Body of pancreas (tissue), 4 donors: ENCODE measurements at regions not wholly inside any gene's neighbourhood (a gene's known extent, or its start where the extent isn't known, plus 50 kb on each side); places are given as distances from the start of the nearest gene placed in this dataset.
A peak's percentile ranks its signal among the peaks of the same experiment; 100 is the strongest.

Source experiments
- ATAC-seq: fragments of 150-250 bp; one replicate; pipeline ENCODE4 v1.9.1; 2016
- DNase-seq, 4 donors: peaks; one replicate each; pipeline ENCODE4 v3.0.0-alpha.2; 2019
- H3K27ac ChIP-seq, 4 donors: fragments of 200-600 bp; sonication (generic); 1 replicate in 3 of 4; 2 replicates in 1 of 4; pipeline versions ENCODE4 v1.5.1 to v1.6.1; 2016 to 2019; ENCODE audit warnings: mild to moderate bottlenecking in 1 of 4, mixed read lengths in 1 of 4, moderate library complexity in 1 of 4
- H3K27me3 ChIP-seq, 2 donors: fragments of 200-600 bp; sonication (generic); one replicate each; pipeline ENCODE4 v1.6.0; 2016; ENCODE audit warnings: mild to moderate bottlenecking in 1 of 2
- H3K36me3 ChIP-seq, 2 donors: fragments of 200-600 bp; sonication (generic); replicated peaks in 1 of 2; 2 replicates each; pipeline ENCODE4 v1.5.1; 2016; ENCODE audit warnings: low read depth in 2 of 2; ENCODE audit not compliant: insufficient read depth in 1 of 2
- H3K4me1 ChIP-seq: fragments of 200-600 bp; sonication (generic); one replicate; pipeline ENCODE4 v1.6.0; 2016
- H3K4me3 ChIP-seq, 2 donors: fragments of 200-600 bp; sonication (generic); 1 replicate in 1 of 2; 2 replicates in 1 of 2; pipeline ENCODE4 v1.5.1; 2016 to 2019
- H3K9me3 ChIP-seq, 3 donors: fragments of 200-600 bp; sonication (generic); 1 replicate in 2 of 3; 2 replicates in 1 of 3; pipeline ENCODE4 v1.5.1; 2016
- POLR2A ChIP-seq, 3 donors: fragments of 450-650 bp; IDR thresholded peaks; one replicate each; pipeline ENCODE4 v1.6.1; 2016; ENCODE audit warnings: antibody characterized with exemption in 3 of 3, mild to moderate bottlenecking in 2 of 3
- whole genome bisulfite sequencing, 2 donors: methylation state at CpG; one replicate each; pipeline ENCODE4 v1.1.5; 2017; 5-methylcytosine and 5-hydroxymethylcytosine counted together
- intact Hi-C: fragments of 100-400 bp; cut with DNase I; formaldehyde crosslinking; loops from one replicate; pipeline ENCODE4 v1.15.1; 2023
- TF ChIP-seq, protein P1 (sequence below), 7 experiments: fragments of 450-650 bp in 4 of 7; fragments of 200-600 bp in 3 of 7; sonication (generic) in 3 of 7; IDR thresholded peaks; one replicate each; pipeline ENCODE4 v1.5.1; 2016 to 2019; ENCODE audit warnings: antibody characterized with exemption in 7 of 7

DNA sequence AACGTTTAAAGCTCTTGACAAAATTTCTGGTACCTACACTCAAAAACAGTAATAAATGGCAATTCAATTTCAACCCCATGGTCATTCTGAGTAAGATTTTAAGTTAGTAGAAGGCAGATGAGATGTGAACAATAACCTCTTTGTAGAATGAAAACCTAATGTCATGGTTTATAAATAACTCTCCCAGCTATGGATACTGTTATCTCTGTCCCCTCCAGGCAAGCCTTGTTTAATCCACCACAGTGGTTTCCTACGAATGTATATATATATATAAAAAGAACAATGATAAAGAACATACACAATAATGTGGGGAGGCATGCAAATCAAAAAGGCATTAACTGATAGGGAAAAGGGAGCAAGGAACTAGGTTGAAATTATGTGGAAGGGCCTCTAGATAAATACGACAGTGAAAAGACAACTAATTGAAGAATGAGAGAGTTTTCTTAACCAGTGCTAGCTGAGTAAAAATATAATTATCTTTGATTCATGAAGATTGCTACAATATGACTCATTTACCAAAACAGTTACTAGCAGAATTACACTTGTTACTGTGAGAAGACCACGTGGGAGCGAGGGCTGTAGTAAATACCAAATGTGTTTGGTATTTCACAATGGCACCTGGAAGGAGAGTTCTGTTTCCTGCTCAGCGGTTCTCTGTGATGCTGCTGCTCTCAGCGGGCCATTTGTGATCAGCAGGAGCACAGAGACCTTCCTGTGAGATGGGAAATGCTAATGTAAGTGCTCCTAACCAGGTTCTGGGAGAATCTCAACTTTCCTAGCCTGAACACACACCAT, 173.7 kb downstream of the MBOAT1 start:
- Histone ChIP-seq H3K9me3 (no peaks in the 10 kb centered on the region), H3K4me3 (no peak overlapping the region), H3K27me3 (no peaks in the 10 kb centered on the region), H3K27ac (no peak overlapping the region), H3K4me1 (no peaks in the 10 kb centered on the region), H3K36me3 (no peaks in the 10 kb centered on the region)
- ATAC-seq (peak; percentile 64), DNase-seq (peak in 2 of 4 donors; percentile 19 to 33)
- intact Hi-C loops = no loop called here
- WGBS, 2 donors = 48 to 50% methylated on average over 7 of the region's 7 CpGs
- TF ChIP-seq, protein P1, sequence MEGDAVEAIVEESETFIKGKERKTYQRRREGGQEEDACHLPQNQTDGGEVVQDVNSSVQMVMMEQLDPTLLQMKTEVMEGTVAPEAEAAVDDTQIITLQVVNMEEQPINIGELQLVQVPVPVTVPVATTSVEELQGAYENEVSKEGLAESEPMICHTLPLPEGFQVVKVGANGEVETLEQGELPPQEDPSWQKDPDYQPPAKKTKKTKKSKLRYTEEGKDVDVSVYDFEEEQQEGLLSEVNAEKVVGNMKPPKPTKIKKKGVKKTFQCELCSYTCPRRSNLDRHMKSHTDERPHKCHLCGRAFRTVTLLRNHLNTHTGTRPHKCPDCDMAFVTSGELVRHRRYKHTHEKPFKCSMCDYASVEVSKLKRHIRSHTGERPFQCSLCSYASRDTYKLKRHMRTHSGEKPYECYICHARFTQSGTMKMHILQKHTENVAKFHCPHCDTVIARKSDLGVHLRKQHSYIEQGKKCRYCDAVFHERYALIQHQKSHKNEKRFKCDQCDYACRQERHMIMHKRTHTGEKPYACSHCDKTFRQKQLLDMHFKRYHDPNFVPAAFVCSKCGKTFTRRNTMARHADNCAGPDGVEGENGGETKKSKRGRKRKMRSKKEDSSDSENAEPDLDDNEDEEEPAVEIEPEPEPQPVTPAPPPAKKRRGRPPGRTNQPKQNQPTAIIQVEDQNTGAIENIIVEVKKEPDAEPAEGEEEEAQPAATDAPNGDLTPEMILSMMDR (IDR thresholded peaks at IDR 0.05) = no peak
- no peak for TF ChIP-seq POLR2A (IDR thresholded peaks at IDR 0.05)

DNA sequence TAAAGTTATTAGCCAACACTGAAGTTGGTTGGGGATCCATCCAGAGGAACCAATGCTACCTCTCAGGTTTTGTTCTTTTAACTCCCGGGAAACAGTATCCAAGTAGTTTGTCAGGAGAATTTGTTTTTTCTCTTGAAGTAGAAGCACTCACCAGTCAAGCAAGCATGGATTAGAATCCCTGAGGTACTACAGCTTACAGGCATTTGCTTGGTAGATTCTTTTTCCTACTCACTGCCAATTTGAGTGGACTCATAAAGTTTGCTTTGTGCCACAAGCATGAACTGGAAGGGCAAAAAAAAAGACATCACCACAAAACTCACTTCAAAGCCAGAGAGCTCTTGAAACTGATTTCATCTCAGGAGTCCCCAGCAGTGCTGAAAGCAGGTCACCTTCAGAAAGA, 167.4 kb downstream of the MBOAT1 start:
- TF ChIP-seq, protein P1 (IDR thresholded peaks at IDR 0.05) = no peak
- TF ChIP-seq POLR2A (IDR thresholded peaks at IDR 0.05) = no peak
- intact Hi-C loops = loop anchor here (10.0 kb wide), 1 partner anchor 170 kb away; no protein-coding TSS in a partner anchor
- H3K4me1 ChIP-seq = no peaks in the 10 kb centered on the region
- no peaks in the 10 kb centered on the region for H3K9me3 ChIP-seq
- no peak overlapping the region for H3K4me3 ChIP-seq
- H3K27me3 ChIP-seq = no peaks in the 10 kb centered on the region
- ATAC-seq (no peak), DNase-seq (no peak)
- WGBS, 2 donors = 93 to 100% methylated on average over 1 of the region's 1 CpG
- no peak overlapping the region for H3K27ac ChIP-seq
- no peaks in the 10 kb centered on the region for H3K36me3 ChIP-seq
